ENCODE measurements at regions not wholly inside any gene's neighbourhood (a gene's known extent, or its start where the extent isn't known, plus 50 kb on each side); places are given as distances from the start of the nearest gene placed in this dataset.

GRCh38 chr6:21902628-21903169, 309.1 kb downstream of the SOX4 start:
- DNase-seq (ENCODE audit: low spot score) = no peak
- TF ChIP-seq CTCF (IDR thresholded peaks at IDR 0.05; ENCODE audit: extremely low read depth, missing control alignments) = no peak

- no peak for DNase-seq (ENCODE audit: low spot score)
- no peak for TF ChIP-seq CTCF (IDR thresholded peaks at IDR 0.05; ENCODE audit: extremely low read depth, missing control alignments)
Measured at GRCh38 chr6:21905531-21905930, 312.0 kb downstream of the SOX4 start.

- no peak for DNase-seq (ENCODE audit: low spot score)
- TF ChIP-seq CTCF (IDR thresholded peaks at IDR 0.05; ENCODE audit: extremely low read depth, missing control alignments) = no peak
Measured at GRCh38 chr6:21906826-21907225, 313.3 kb downstream of the SOX4 start.

GRCh38 chr6:21907291-21907690, 313.7 kb downstream of the SOX4 start:
- DNase-seq (ENCODE audit: low spot score) = no peak
- TF ChIP-seq CTCF (IDR thresholded peaks at IDR 0.05; ENCODE audit: extremely low read depth, missing control alignments) = no peak

GRCh38 chr6:21908161-21908848, 314.8 kb downstream of the SOX4 start:
- no peak for DNase-seq (ENCODE audit: low spot score)
- TF ChIP-seq CTCF (IDR thresholded peaks at IDR 0.05; ENCODE audit: extremely low read depth, missing control alignments) = no peak

GRCh38 chr6:21909321-21909720, 315.8 kb downstream of the SOX4 start:
- no peak for TF ChIP-seq CTCF (IDR thresholded peaks at IDR 0.05; ENCODE audit: extremely low read depth, missing control alignments)
- no peak for DNase-seq (ENCODE audit: low spot score)

- no peak for TF ChIP-seq CTCF (IDR thresholded peaks at IDR 0.05; ENCODE audit: extremely low read depth, missing control alignments)
- no peak for DNase-seq (ENCODE audit: low spot score)
Measured at GRCh38 chr6:21911208-21911607, 317.7 kb downstream of the SOX4 start.
